ENCODE measurements at regions not wholly inside any gene's neighbourhood (a gene's known extent, or its start where the extent isn't known, plus 50 kb on each side); places are given as distances from the start of the nearest gene placed in this dataset.

DNA sequence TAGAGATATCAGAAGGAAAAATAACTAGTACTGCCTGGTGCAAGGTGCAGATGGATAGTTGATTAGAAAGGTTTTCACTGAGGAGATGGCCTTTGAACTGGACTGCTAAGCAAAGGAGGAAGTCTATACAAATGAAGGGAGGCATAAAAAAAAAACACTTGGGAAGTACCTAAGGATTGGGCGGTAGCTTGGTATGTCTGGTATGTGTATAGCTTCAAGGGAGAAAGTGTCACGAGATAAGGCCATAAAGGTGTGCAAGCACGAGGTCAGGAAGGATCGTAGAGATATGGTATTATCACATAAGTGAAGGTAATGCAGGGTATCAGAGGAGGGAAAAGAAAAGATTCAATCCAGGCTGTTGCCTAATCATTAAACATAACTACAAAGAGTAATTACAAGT, 517.2 kb upstream of the TSPY4 start:
- TF ChIP-seq, protein P1, sequence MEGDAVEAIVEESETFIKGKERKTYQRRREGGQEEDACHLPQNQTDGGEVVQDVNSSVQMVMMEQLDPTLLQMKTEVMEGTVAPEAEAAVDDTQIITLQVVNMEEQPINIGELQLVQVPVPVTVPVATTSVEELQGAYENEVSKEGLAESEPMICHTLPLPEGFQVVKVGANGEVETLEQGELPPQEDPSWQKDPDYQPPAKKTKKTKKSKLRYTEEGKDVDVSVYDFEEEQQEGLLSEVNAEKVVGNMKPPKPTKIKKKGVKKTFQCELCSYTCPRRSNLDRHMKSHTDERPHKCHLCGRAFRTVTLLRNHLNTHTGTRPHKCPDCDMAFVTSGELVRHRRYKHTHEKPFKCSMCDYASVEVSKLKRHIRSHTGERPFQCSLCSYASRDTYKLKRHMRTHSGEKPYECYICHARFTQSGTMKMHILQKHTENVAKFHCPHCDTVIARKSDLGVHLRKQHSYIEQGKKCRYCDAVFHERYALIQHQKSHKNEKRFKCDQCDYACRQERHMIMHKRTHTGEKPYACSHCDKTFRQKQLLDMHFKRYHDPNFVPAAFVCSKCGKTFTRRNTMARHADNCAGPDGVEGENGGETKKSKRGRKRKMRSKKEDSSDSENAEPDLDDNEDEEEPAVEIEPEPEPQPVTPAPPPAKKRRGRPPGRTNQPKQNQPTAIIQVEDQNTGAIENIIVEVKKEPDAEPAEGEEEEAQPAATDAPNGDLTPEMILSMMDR (IDR thresholded peaks at IDR 0.05 in 4 of 5, conservative IDR thresholded peaks at IDR 0.05 in 1 of 5): no peak
- no peak for TF ChIP-seq POLR2A (IDR thresholded peaks at IDR 0.05)

Data from gastrocnemius medialis (tissue), 4 donors.